Neural cell (in vitro differentiated cells): ENCODE measurements at regions not wholly inside any gene's neighbourhood (a gene's known extent, or its start where the extent isn't known, plus 50 kb on each side); places are given as distances from the start of the nearest gene placed in this dataset.

Experiments used
- CTCF ChIP-seq: fragments of 450-650 bp; IDR thresholded peaks from 2 replicates; pipeline ENCODE4 v1.5.1; 2014; ENCODE audit warnings: antibody characterized with exemption, mild to moderate bottlenecking, moderate library complexity; ENCODE audit not compliant: poor library complexity, severe bottlenecking
- EP300 ChIP-seq: fragments of 450-650 bp; conservative IDR thresholded peaks from 2 replicates; pipeline ENCODE4 v1.6.1; 2014; ENCODE audit warnings: antibody characterized with exemption, mild to moderate bottlenecking, moderate library complexity; ENCODE audit not compliant: poor library complexity, severe bottlenecking

DNA sequence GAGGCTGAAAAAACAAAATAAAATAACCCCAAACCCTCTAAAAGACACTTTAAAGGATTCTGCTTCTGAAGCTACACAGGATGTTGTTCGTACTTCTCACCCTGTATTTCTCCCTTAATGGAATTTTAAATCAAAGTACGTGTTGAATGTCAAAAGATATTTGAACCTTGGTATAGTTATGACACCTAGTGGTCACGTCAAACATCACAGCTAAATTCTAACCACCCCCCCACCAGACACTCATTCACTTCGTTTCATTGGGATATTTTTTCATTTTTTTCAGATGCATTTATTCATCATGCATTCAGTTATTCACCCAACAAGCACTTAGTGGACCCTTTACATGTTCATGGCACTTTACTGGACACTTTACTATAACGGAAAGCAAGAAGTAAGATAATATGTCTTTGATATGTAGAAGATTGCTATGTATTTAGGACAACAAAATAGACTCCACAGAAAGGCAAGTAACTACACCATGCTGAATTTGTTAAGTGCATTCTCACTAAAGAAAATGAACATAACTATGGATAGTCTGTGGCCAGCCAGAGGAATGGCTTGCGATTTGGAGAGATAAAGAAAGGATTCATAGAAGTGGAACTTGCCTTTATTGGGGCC, 62.5 kb upstream of the GPR174 start:
- TF ChIP-seq CTCF (peak; percentile 72), EP300 (no peak)
